Neuron (in vitro differentiated cells): ENCODE measurements at regions not wholly inside any gene's neighbourhood (a gene's known extent, or its start where the extent isn't known, plus 50 kb on each side); places are given as distances from the start of the nearest gene placed in this dataset.
"Not testable (repeated sequence)": the region's sequence is repeated elsewhere in the genome, so short reads cannot be mapped to it uniquely, and the experiment has no call there.

Experiments used
- H2AFZ ChIP-seq: one replicate; pipeline ENCODE4 v1.6.1; 2013; ENCODE audit warnings: low read depth, mild to moderate bottlenecking, inconsistent platforms, low read length, moderate library complexity
- H3K27me3 ChIP-seq: one replicate; pipeline ENCODE4 v1.6.1; 2013; ENCODE audit warnings: low read length; ENCODE audit not compliant: insufficient read depth
- H3K36me3 ChIP-seq: one replicate; pipeline ENCODE4 v1.6.1; 2013; ENCODE audit warnings: low read length; ENCODE audit not compliant: insufficient read depth
- H3K4me1 ChIP-seq: one replicate; pipeline ENCODE4 v1.6.1; 2013; ENCODE audit warnings: low read length; ENCODE audit not compliant: insufficient read depth
- H3K4me3 ChIP-seq: 2 replicates; pipeline ENCODE4 v1.5.1; 2013; ENCODE audit warnings: mild to moderate bottlenecking, low read length, moderate library complexity
- H3K9me3 ChIP-seq: one replicate; pipeline ENCODE4 v1.6.1; 2013; ENCODE audit warnings: low read length

DNA sequence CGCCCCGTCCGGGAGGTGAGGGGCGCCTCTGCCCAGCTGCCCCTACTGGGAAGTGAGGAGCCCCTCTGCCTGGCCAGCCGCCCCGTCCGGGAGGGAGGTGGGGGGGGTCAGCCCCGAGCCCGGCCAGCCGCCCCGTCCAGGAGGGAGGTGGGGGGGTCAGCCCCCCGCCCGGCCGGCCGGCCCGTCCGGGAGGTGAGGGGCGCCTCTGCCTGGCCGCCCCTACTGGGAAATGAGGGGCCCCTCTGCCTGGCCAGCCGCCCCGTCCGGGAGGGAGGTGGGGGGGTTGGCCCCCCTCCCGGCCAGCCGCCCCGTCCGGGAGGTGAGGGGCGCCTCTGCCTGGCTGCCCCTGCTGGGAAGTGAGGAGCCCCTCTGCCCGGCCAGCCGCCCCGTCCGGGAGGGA is 57.2 kb upstream of the ZNF746 start:
- not testable (repeated sequence) for H2AFZ ChIP-seq, H3K4me1 ChIP-seq, H3K4me3 ChIP-seq, H3K27me3 ChIP-seq
- Histone ChIP-seq H3K36me3 (peaks cover 55% of the 10 kb centered on the region), H3K9me3 (peaks cover 21% of the 10 kb centered on the region)

DNA sequence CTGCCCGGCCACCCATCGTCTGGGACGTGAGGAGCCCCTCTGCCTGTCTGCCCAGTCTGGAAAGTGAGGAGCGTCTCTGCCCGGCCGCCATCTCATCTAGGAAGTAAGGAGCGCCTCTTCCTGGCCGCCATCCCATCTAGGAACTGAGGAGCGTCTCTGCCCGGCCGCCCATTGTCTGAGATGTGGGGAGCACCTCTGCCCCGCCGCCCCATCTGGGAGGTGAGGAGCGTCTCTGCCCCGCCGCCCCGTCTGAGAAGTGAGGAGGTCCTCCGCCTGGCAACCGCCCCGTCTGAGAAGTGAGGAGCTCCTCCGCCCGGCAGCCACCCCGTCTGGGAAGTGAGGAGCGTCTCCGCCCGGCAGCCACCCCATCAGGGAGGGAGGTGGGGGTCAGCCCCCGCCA is 56.4 kb upstream of the ZNF746 start:
- not testable (repeated sequence) for H3K4me1 ChIP-seq, H3K4me3 ChIP-seq, H2AFZ ChIP-seq, H3K27me3 ChIP-seq
- Histone ChIP-seq H3K9me3 (peaks cover 25% of the 10 kb centered on the region), H3K36me3 (peaks cover 61% of the 10 kb centered on the region)

DNA sequence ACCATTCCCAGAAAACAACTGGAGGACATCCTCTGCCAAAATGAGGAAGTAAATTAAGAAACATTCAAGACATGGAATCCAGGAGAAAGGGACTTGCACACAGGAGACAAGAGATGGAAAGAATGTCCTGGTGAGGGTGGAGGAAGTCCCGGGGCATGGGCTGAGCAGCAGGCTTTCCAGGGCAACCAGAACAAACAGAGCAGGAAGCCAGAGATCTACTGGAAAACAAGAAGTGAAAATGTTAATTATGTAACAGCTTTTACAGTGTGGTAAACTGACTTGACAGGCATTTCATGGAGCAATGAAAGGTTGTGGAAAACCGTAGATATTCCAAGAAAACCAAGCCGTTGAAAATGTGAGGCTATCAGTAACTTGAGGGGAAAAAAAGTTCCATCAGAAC is 55.2 kb upstream of the ZNF746 start:
- peaks cover 62% of the 10 kb centered on the region for H3K36me3 ChIP-seq
- no peaks in the 10 kb centered on the region for H3K27me3 ChIP-seq
- peaks cover 33% of the 10 kb centered on the region for H3K9me3 ChIP-seq
- H3K4me1 ChIP-seq = no peaks in the 10 kb centered on the region
- no peak overlapping the region for H3K4me3 ChIP-seq
- no peak overlapping the region for H2AFZ ChIP-seq
